ENCODE measurements at regions not wholly inside any gene's neighbourhood (a gene's known extent, or its start where the extent isn't known, plus 50 kb on each side); places are given as distances from the start of the nearest gene placed in this dataset.

- no peak for FAIRE-seq
- H3K4me3 ChIP-seq: no peak overlapping the region
- POLR2A ChIA-PET: no interaction called here
- H3K9me3 ChIP-seq (replicated peaks; ENCODE audit: control insufficient read depth, insufficient read depth, low read depth, low read length): no peaks in the 10 kb centered on the region
- H3K4me1 ChIP-seq (replicated peaks in 1 of 2; ENCODE audit: control insufficient read depth in 2 of 2, insufficient read depth in 2 of 2, low read length in 2 of 2): no peaks in the 10 kb centered on the region
- intact Hi-C loops (cut with micrococcal nuclease) (no loop called here), in situ Hi-C loops (cut with MboI) (no loop called here)
- ATAC-seq: no peak
- H3K36me3 ChIP-seq (ENCODE audit: control insufficient read depth, insufficient read depth, low read length): no peaks in the 10 kb centered on the region
- H3K4me2 ChIP-seq (ENCODE audit: insufficient read depth, low read length): no peak overlapping the region
- TF ChIP-seq C11orf30 (IDR thresholded peaks at IDR 0.05; ENCODE audit: low read depth) (peak; percentile 36; the same call in 1 of the 2 replicates), MAFG (tag; conservative IDR thresholded peaks at IDR 0.05) (peak; percentile 45; the same call in 1 of the 2 replicates), GTF2E2 (tag; IDR thresholded peaks at IDR 0.05) (no peak), ELF4 (CRISPR knock-in tag; IDR thresholded peaks at IDR 0.05) (no peak), ZNF316 (IDR thresholded peaks at IDR 0.05) (peak; percentile 79), SNAPC5 (CRISPR knock-in tag; IDR thresholded peaks at IDR 0.05) (no peak), ZNF445 (CRISPR knock-in tag; IDR thresholded peaks at IDR 0.05; ENCODE audit: low read depth) (no peak), MAFK (IDR thresholded peaks at IDR 0.05; ENCODE audit: low read length) (0 out of 2 replicates have a peak, but pooled peaks have one; percentile 8)
- no peaks in the 10 kb centered on the region for H4K20me1 ChIP-seq (replicated peaks; ENCODE audit: control insufficient read depth, insufficient read depth, low read length)
- H3K9me1 ChIP-seq (ENCODE audit: control insufficient read depth, insufficient read depth, low read length): no peaks in the 10 kb centered on the region
- WGBS (ENCODE audit: insufficient coverage, low coverage, missing lambda C conversion rate): 6% methylated on average over 1 of the region's 1 CpG
- BruUV-seq (replicated peaks): no TSS peak
- no peak overlapping the region for H3K27ac ChIP-seq (ENCODE audit: extremely low read depth, low read depth, low read length)
- CTCF ChIA-PET (ENCODE audit: low intra/inter-chr PET ratio): no interaction called here
- H3K79me2 ChIP-seq (ENCODE audit: control insufficient read depth, insufficient read depth, low read length): no peaks in the 10 kb centered on the region
- no peak overlapping the region for H3K9ac ChIP-seq (ENCODE audit: insufficient read depth in 1 of 2, low read depth in 2 of 2, low read length in 2 of 2)
- no peaks in the 10 kb centered on the region for H3K27me3 ChIP-seq (ENCODE audit: control insufficient read depth in 2 of 2, insufficient read depth in 2 of 2, low read length in 2 of 2)
- DNase-seq (ENCODE audit: extremely low read depth in 1 of 4, low spot score in 3 of 4): no peak
- no peak overlapping the region for H2AFZ ChIP-seq (ENCODE audit: low read depth, low read length)
Measured at GRCh38 chr4:36492590-36492989, 211.2 kb downstream of the DTHD1 start.

- FAIRE-seq (no peak), ATAC-seq (no peak), DNase-seq (ENCODE audit: extremely low read depth in 1 of 4, low spot score in 3 of 4) (no peak)
- ChIA-PET CTCF (ENCODE audit: low intra/inter-chr PET ratio) (no interaction called here), POLR2A (no interaction called here)
- no peaks in the 10 kb centered on the region for H3K79me2 ChIP-seq (ENCODE audit: control insufficient read depth, insufficient read depth, low read length)
- H3K9me1 ChIP-seq (ENCODE audit: control insufficient read depth, insufficient read depth, low read length): no peaks in the 10 kb centered on the region
- no peak overlapping the region for H3K9ac ChIP-seq (ENCODE audit: insufficient read depth in 1 of 2, low read depth in 2 of 2, low read length in 2 of 2)
- no TSS peak for BruUV-seq (replicated peaks)
- H3K27me3 ChIP-seq (ENCODE audit: control insufficient read depth in 2 of 2, insufficient read depth in 2 of 2, low read length in 2 of 2): no peaks in the 10 kb centered on the region
- 0% methylated on average over 1 of the region's 1 CpG for whole genome bisulfite sequencing (ENCODE audit: insufficient coverage, low coverage, missing lambda C conversion rate)
- H3K27ac ChIP-seq (ENCODE audit: extremely low read depth, low read depth, low read length): no peak overlapping the region
- no peak overlapping the region for H3K4me3 ChIP-seq
- no peak overlapping the region for H2AFZ ChIP-seq (ENCODE audit: low read depth, low read length)
- H3K36me3 ChIP-seq (ENCODE audit: control insufficient read depth, insufficient read depth, low read length): no peaks in the 10 kb centered on the region
- in situ Hi-C loops (cut with MboI) (no loop called here), intact Hi-C loops (cut with micrococcal nuclease) (no loop called here)
- no peaks in the 10 kb centered on the region for H3K4me1 ChIP-seq (replicated peaks in 1 of 2; ENCODE audit: control insufficient read depth in 2 of 2, insufficient read depth in 2 of 2, low read length in 2 of 2)
- no peak overlapping the region for H3K4me2 ChIP-seq (ENCODE audit: insufficient read depth, low read length)
- no peaks in the 10 kb centered on the region for H3K9me3 ChIP-seq (replicated peaks; ENCODE audit: control insufficient read depth, insufficient read depth, low read depth, low read length)
- no peaks in the 10 kb centered on the region for H4K20me1 ChIP-seq (replicated peaks; ENCODE audit: control insufficient read depth, insufficient read depth, low read length)
- TF ChIP-seq SIN3B (IDR thresholded peaks at IDR 0.05; ENCODE audit: low read depth): no peak
- TF ChIP-seq RBBP5 (IDR thresholded peaks at IDR 0.05; ENCODE audit: borderline replicate concordance, insufficient read depth, low read length, poor library complexity, severe bottlenecking): no peak
- no peak for TF ChIP-seq ARID1B (IDR thresholded peaks at IDR 0.05)
- TF ChIP-seq, protein P1, sequence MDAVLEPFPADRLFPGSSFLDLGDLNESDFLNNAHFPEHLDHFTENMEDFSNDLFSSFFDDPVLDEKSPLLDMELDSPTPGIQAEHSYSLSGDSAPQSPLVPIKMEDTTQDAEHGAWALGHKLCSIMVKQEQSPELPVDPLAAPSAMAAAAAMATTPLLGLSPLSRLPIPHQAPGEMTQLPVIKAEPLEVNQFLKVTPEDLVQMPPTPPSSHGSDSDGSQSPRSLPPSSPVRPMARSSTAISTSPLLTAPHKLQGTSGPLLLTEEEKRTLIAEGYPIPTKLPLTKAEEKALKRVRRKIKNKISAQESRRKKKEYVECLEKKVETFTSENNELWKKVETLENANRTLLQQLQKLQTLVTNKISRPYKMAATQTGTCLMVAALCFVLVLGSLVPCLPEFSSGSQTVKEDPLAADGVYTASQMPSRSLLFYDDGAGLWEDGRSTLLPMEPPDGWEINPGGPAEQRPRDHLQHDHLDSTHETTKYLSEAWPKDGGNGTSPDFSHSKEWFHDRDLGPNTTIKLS (IDR thresholded peaks at IDR 0.05; ENCODE audit: borderline replicate concordance, low read depth): no peak
- no peak for TF ChIP-seq ZNF449 (CRISPR knock-in tag; IDR thresholded peaks at IDR 0.05)
- no peak for TF ChIP-seq ZC3H11A (IDR thresholded peaks at IDR 0.05; ENCODE audit: low read depth, low read length)
- no peak for TF ChIP-seq POLR3G (IDR thresholded peaks at IDR 0.05; ENCODE audit: extremely low read depth, insufficient read length, insufficient replicate concordance)
Measured at GRCh38 chr4:36493251-36493650, 211.8 kb downstream of the DTHD1 start.
